Liver (tissue), 8 donors: ENCODE measurements at regions not wholly inside any gene's neighbourhood (a gene's known extent, or its start where the extent isn't known, plus 50 kb on each side); places are given as distances from the start of the nearest gene placed in this dataset.

Experiments used
- DNase-seq: peaks from one replicate; pipeline ENCODE4 v3.0.0-alpha.2; 2017; ENCODE audit warnings: low spot score
- H3K27ac ChIP-seq, 2 donors: one replicate each; pipeline ENCODE4 v1.7.0; 2013; ENCODE audit warnings: inconsistent platforms in 2 of 2, low read length in 2 of 2, control low read depth in 1 of 2, low read depth in 1 of 2, mild to moderate bottlenecking in 1 of 2
- H3K27me3 ChIP-seq, 4 donors: one replicate each; pipeline versions ENCODE4 v1.6.1 to v1.7.0; 2013; ENCODE audit warnings: low read length in 3 of 4, inconsistent platforms in 1 of 4, mild to moderate bottlenecking in 1 of 4, moderate library complexity in 1 of 4; ENCODE audit not compliant: control insufficient read depth in 4 of 4, insufficient read depth in 4 of 4
- H3K36me3 ChIP-seq, 4 donors: one replicate each; pipeline versions ENCODE4 v1.6.1 to v1.7.0; 2013; ENCODE audit warnings: low read length in 3 of 4, mild to moderate bottlenecking in 3 of 4, low read depth in 1 of 4, moderate library complexity in 1 of 4; ENCODE audit not compliant: control insufficient read depth in 4 of 4, insufficient read depth in 3 of 4
- H3K4me1 ChIP-seq, 4 donors: one replicate each; pipeline versions ENCODE4 v1.6.1 to v1.7.0; 2013; ENCODE audit warnings: low read length in 3 of 4, mild to moderate bottlenecking in 3 of 4, moderate library complexity in 1 of 4; ENCODE audit not compliant: control insufficient read depth in 4 of 4, insufficient read depth in 4 of 4
- H3K4me3 ChIP-seq, 3 donors: one replicate each; pipeline versions ENCODE4 v1.6.1 to v1.7.0; 2013; ENCODE audit warnings: low read length in 3 of 3, control low read depth in 1 of 3, low read depth in 1 of 3, mild to moderate bottlenecking in 1 of 3
- H3K9ac ChIP-seq, 2 donors: one replicate each; pipeline ENCODE4 v1.7.0; 2013; ENCODE audit warnings: low read length in 2 of 2, mild to moderate bottlenecking in 2 of 2, moderate library complexity in 2 of 2, control low read depth in 1 of 2, low read depth in 1 of 2
- H3K9me3 ChIP-seq, 4 donors: one replicate each; pipeline versions ENCODE4 v1.6.1 to v1.7.0; 2013; ENCODE audit warnings: low read length in 3 of 4; ENCODE audit not compliant: control insufficient read depth in 4 of 4
- EGR1 ChIP-seq, 2 donors: IDR thresholded peaks; 2 replicates each; pipeline ENCODE4 v1.6.1; 2016 to 2018; ENCODE audit warnings: antibody characterized with exemption in 2 of 2, low read depth in 2 of 2
- FOXA1 ChIP-seq: IDR thresholded peaks from 2 replicates; pipeline ENCODE4 v1.6.1; 2016; ENCODE audit warnings: antibody characterized with exemption
- FOXA2 ChIP-seq: IDR thresholded peaks from 2 replicates; pipeline ENCODE4 v1.6.1; 2016; ENCODE audit warnings: antibody characterized with exemption
- GABPA ChIP-seq, 2 donors: IDR thresholded peaks in 1 of 2; conservative IDR thresholded peaks in 1 of 2; 2 replicates each; pipeline ENCODE4 v1.6.1; 2016; ENCODE audit warnings: antibody characterized with exemption in 2 of 2, mild to moderate bottlenecking in 1 of 2, moderate library complexity in 1 of 2
- HNF4A ChIP-seq, 2 donors: conservative IDR thresholded peaks; 2 replicates each; pipeline ENCODE4 v1.6.1; 2016; ENCODE audit warnings: antibody characterized with exemption in 2 of 2, mild to moderate bottlenecking in 2 of 2
- HNF4G ChIP-seq: IDR thresholded peaks from 2 replicates; pipeline ENCODE4 v1.6.1; 2016; ENCODE audit warnings: antibody characterized with exemption
- JUND ChIP-seq, 2 donors: IDR thresholded peaks; 2 replicates each; pipeline ENCODE4 v1.6.1; 2016; ENCODE audit warnings: antibody characterized with exemption in 2 of 2
- NR2F2 ChIP-seq: IDR thresholded peaks from 2 replicates; pipeline ENCODE4 v1.6.1; 2016; ENCODE audit warnings: antibody characterized with exemption
- RAD21 ChIP-seq, 2 donors: IDR thresholded peaks; 2 replicates each; pipeline ENCODE4 v1.6.1; 2016; ENCODE audit warnings: antibody characterized with exemption in 2 of 2, mild to moderate bottlenecking in 2 of 2
- RXRA ChIP-seq, 2 donors: IDR thresholded peaks; 2 replicates each; pipeline ENCODE4 v1.6.1; 2017 to 2018; ENCODE audit warnings: antibody characterized with exemption in 2 of 2, mild to moderate bottlenecking in 1 of 2
- SP1 ChIP-seq: IDR thresholded peaks from 2 replicates; pipeline ENCODE4 v1.6.1; 2018; ENCODE audit warnings: antibody characterized with exemption, mild to moderate bottlenecking
- TAF1 ChIP-seq: conservative IDR thresholded peaks from 2 replicates; pipeline ENCODE4 v1.6.1; 2016; ENCODE audit warnings: antibody characterized with exemption, mild to moderate bottlenecking
- YY1 ChIP-seq: IDR thresholded peaks from 2 replicates; pipeline ENCODE4 v1.6.1; 2016; ENCODE audit warnings: antibody characterized with exemption, mild to moderate bottlenecking
- WGBS: extraction: QIAGEN DNeasy Blood & Tissue Kit; methylation state at CpG from one replicate; pipeline ENCODE4 v1.1.7; 2013; 5-methylcytosine and 5-hydroxymethylcytosine counted together
- TF ChIP-seq, protein P1 (sequence below): IDR thresholded peaks from 2 replicates; pipeline ENCODE4 v1.6.1; 2016; ENCODE audit warnings: antibody characterized with exemption
- TF ChIP-seq, protein P2 (sequence below): IDR thresholded peaks from 2 replicates; pipeline ENCODE4 v1.6.1; 2016; ENCODE audit warnings: antibody characterized with exemption
- TF ChIP-seq, protein P3 (sequence below): IDR thresholded peaks from 2 replicates; pipeline ENCODE4 v1.6.1; 2016; ENCODE audit warnings: antibody characterized with exemption, mild to moderate bottlenecking
- TF ChIP-seq, protein P4 (sequence below): IDR thresholded peaks from 2 replicates; pipeline ENCODE4 v1.6.1; 2016; ENCODE audit warnings: antibody characterized with exemption
- TF ChIP-seq, protein P5 (sequence below): fragments of 150-350 bp; IDR thresholded peaks from 2 replicates; pipeline ENCODE4 v1.5.1; 2017; ENCODE audit warnings: improper control_type of control experiment, low read depth, low read length; ENCODE audit not compliant: missing input control
- donor health status: healthy.
- donor health status: healthy.
- donor health status: healthy.
- donor health status: healthy.
- donor health status: healthy.

DNA sequence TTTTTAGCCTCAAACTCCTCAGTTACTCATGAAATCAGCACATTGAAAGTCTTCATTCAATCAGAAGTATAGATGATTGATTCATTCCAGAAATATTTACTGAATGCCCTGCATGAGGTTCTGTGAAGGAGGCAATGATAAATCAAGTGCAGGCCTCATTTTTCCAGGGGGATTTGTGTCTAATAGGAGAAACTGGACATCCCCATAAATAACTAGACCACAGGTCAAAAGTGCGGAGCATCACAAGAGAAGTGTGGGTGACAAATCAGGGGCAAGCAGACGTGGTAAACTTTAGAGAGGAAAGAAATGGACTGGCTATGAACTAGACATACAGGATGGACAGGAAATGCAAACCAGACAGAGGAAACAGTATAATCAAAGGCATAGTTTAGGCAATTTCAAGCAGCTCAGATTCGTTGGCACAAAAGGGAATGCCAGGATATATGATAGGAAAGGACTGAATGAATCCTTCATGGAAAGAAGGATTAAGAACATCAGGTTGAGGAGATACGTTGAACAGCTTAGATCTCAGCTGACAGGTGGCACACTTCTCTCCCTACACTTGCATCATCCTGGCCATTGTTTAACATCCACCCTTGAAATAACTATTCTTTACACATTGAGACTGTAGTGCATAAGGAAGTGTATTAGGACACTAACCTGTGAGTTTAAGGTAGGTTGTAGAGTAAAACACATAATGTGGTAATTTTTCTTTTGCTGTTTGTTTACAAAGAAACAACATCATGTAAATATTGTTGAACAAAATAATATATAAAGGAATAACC lies 69.6 kb upstream of the RASGEF1B start:
- no peaks in the 10 kb centered on the region for H3K9me3 ChIP-seq
- no peak overlapping the region for H3K9ac ChIP-seq
- no peak overlapping the region for H3K27ac ChIP-seq
- WGBS, result 76% methylated on average over 4 of the region's 4 CpGs
- H3K36me3 ChIP-seq, result no peaks in the 10 kb centered on the region
- H3K4me3 ChIP-seq, result no peak overlapping the region
- TF ChIP-seq FOXA2 (no peak), RXRA (IDR thresholded peaks at IDR 0.05) (no peak), FOXA1 (no peak), JUND (IDR thresholded peaks at IDR 0.05) (no peak), SP1 (no peak), GABPA (IDR thresholded peaks at IDR 0.05 in 1 of 2, conservative IDR thresholded peaks at IDR 0.05 in 1 of 2) (no peak), HNF4A (conservative IDR thresholded peaks at IDR 0.05) (no peak), RAD21 (IDR thresholded peaks at IDR 0.05) (no peak), TAF1 (no peak), NR2F2 (no peak), HNF4G (no peak), EGR1 (IDR thresholded peaks at IDR 0.05; ENCODE audit: low read depth in 2 of 2) (no peak), YY1 (no peak)
- TF ChIP-seq, protein P1, sequence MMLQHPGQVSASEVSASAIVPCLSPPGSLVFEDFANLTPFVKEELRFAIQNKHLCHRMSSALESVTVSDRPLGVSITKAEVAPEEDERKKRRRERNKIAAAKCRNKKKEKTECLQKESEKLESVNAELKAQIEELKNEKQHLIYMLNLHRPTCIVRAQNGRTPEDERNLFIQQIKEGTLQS, result no peak
- TF ChIP-seq, protein P2, sequence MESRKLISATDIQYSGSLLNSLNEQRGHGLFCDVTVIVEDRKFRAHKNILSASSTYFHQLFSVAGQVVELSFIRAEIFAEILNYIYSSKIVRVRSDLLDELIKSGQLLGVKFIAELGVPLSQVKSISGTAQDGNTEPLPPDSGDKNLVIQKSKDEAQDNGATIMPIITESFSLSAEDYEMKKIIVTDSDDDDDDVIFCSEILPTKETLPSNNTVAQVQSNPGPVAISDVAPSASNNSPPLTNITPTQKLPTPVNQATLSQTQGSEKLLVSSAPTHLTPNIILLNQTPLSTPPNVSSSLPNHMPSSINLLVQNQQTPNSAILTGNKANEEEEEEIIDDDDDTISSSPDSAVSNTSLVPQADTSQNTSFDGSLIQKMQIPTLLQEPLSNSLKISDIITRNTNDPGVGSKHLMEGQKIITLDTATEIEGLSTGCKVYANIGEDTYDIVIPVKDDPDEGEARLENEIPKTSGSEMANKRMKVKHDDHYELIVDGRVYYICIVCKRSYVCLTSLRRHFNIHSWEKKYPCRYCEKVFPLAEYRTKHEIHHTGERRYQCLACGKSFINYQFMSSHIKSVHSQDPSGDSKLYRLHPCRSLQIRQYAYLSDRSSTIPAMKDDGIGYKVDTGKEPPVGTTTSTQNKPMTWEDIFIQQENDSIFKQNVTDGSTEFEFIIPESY, result no peak
- TF ChIP-seq, protein P3, sequence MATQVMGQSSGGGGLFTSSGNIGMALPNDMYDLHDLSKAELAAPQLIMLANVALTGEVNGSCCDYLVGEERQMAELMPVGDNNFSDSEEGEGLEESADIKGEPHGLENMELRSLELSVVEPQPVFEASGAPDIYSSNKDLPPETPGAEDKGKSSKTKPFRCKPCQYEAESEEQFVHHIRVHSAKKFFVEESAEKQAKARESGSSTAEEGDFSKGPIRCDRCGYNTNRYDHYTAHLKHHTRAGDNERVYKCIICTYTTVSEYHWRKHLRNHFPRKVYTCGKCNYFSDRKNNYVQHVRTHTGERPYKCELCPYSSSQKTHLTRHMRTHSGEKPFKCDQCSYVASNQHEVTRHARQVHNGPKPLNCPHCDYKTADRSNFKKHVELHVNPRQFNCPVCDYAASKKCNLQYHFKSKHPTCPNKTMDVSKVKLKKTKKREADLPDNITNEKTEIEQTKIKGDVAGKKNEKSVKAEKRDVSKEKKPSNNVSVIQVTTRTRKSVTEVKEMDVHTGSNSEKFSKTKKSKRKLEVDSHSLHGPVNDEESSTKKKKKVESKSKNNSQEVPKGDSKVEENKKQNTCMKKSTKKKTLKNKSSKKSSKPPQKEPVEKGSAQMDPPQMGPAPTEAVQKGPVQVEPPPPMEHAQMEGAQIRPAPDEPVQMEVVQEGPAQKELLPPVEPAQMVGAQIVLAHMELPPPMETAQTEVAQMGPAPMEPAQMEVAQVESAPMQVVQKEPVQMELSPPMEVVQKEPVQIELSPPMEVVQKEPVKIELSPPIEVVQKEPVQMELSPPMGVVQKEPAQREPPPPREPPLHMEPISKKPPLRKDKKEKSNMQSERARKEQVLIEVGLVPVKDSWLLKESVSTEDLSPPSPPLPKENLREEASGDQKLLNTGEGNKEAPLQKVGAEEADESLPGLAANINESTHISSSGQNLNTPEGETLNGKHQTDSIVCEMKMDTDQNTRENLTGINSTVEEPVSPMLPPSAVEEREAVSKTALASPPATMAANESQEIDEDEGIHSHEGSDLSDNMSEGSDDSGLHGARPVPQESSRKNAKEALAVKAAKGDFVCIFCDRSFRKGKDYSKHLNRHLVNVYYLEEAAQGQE, result no peak
- TF ChIP-seq, protein P4, sequence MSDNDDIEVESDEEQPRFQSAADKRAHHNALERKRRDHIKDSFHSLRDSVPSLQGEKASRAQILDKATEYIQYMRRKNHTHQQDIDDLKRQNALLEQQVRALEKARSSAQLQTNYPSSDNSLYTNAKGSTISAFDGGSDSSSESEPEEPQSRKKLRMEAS, result no peak
- TF ChIP-seq, protein P5, sequence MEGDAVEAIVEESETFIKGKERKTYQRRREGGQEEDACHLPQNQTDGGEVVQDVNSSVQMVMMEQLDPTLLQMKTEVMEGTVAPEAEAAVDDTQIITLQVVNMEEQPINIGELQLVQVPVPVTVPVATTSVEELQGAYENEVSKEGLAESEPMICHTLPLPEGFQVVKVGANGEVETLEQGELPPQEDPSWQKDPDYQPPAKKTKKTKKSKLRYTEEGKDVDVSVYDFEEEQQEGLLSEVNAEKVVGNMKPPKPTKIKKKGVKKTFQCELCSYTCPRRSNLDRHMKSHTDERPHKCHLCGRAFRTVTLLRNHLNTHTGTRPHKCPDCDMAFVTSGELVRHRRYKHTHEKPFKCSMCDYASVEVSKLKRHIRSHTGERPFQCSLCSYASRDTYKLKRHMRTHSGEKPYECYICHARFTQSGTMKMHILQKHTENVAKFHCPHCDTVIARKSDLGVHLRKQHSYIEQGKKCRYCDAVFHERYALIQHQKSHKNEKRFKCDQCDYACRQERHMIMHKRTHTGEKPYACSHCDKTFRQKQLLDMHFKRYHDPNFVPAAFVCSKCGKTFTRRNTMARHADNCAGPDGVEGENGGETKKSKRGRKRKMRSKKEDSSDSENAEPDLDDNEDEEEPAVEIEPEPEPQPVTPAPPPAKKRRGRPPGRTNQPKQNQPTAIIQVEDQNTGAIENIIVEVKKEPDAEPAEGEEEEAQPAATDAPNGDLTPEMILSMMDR, result no peak
- H3K4me1 ChIP-seq, result no peaks in the 10 kb centered on the region
- no peak for DNase-seq
- H3K27me3 ChIP-seq, result no peaks in the 10 kb centered on the region
